ENCODE measurements at regions not wholly inside any gene's neighbourhood (a gene's known extent, or its start where the extent isn't known, plus 50 kb on each side); places are given as distances from the start of the nearest gene placed in this dataset.
"Not testable (repeated sequence)": the region's sequence is repeated elsewhere in the genome, so short reads cannot be mapped to it uniquely, and the experiment has no call there.

DNA sequence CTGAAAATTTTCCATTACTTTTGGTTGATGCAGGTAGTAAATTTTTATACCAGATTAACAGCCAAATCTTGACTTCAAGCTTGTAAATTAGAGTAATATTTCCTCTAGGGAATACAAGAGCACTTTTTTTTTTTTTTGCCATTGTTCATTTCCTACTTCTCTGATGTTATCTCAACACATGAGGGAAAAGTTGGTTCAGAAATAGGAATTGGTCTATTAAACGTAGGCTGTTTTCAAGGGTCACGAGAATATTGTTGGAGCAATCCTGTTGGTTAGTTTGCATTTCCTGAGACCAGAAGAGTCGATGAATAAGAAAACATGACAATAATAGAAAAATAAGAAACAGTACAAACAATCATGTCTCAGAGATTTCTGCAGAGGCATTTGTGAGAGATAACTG lies 453.9 kb upstream of the CCDC179 start:
- TF ChIP-seq, protein P1, sequence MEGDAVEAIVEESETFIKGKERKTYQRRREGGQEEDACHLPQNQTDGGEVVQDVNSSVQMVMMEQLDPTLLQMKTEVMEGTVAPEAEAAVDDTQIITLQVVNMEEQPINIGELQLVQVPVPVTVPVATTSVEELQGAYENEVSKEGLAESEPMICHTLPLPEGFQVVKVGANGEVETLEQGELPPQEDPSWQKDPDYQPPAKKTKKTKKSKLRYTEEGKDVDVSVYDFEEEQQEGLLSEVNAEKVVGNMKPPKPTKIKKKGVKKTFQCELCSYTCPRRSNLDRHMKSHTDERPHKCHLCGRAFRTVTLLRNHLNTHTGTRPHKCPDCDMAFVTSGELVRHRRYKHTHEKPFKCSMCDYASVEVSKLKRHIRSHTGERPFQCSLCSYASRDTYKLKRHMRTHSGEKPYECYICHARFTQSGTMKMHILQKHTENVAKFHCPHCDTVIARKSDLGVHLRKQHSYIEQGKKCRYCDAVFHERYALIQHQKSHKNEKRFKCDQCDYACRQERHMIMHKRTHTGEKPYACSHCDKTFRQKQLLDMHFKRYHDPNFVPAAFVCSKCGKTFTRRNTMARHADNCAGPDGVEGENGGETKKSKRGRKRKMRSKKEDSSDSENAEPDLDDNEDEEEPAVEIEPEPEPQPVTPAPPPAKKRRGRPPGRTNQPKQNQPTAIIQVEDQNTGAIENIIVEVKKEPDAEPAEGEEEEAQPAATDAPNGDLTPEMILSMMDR (IDR thresholded peaks at IDR 0.05; ENCODE audit: control insufficient read depth, insufficient read depth, low read depth, low read length, missing control alignments), result no peak
- no peak for DNase-seq (ENCODE audit: low read depth)
- no peak overlapping the region for H3K4me3 ChIP-seq (ENCODE audit: control insufficient read depth, low read depth, low read length)

DNA sequence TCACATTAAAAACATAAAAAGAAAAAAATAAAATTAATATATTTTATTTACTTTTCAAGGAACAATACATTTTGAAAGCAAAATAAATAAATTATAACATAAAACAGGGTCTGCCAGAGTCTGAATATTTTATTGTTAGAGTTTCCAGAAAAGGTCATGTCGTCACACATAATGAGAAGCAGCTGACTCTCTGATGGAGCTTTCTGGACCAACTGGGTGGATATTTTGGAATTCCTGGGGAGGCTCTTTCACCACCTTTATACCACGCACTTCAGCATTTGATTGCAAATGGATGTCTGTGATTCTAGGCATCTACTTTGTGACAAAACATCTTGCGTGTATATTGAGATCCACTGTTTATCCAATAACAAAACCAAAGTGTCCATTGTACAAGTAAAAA lies 455.0 kb upstream of the CCDC179 start:
- no peak for DNase-seq (ENCODE audit: low read depth)
- TF ChIP-seq, protein P1 (IDR thresholded peaks at IDR 0.05; ENCODE audit: control insufficient read depth, insufficient read depth, low read depth, low read length, missing control alignments), result no peak
- no peak overlapping the region for H3K4me3 ChIP-seq (ENCODE audit: control insufficient read depth, low read depth, low read length)

DNA sequence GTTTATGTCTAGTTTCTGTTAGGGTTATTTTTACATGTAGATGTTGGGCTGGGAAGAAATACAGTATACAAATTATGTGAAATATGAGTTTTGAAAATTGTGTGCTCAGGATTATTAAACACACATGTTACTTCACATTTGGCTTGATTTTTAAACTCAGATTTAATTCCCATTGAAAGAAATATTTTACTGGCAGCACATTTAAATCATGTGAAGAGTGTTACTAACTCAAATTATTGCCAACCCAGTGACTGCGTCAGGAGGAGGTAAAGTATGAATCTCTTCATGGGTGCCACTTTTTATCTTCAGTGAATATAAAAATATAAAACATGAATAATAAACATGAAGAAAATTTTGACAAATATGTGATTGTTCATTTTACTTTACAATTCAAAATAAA lies 457.5 kb upstream of the CCDC179 start:
- DNase-seq (ENCODE audit: low read depth), result no peak
- TF ChIP-seq, protein P1 (IDR thresholded peaks at IDR 0.05; ENCODE audit: control insufficient read depth, insufficient read depth, low read depth, low read length, missing control alignments), result no peak
- H3K4me3 ChIP-seq (ENCODE audit: control insufficient read depth, low read depth, low read length), result no peak overlapping the region

DNA sequence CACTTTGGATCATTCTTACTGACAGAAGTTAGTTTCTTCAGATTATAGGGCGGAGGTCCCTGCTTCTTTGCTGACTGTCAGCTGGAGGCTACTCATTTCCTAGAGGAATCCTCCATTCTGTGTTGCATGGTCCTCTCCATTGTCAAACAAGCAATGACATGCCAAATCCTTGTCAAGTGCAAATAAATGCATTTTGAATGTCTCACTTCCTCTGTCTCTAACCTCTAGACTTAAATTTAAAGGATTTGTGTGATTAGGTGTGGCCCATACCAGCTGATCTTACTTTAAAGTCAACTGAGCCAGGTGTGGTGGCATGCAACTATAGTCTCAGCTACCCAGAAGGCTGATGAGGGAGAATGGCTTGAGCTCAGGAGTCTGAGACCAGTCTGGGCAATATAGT lies 458.4 kb upstream of the CCDC179 start:
- TF ChIP-seq, protein P1 (IDR thresholded peaks at IDR 0.05; ENCODE audit: control insufficient read depth, insufficient read depth, low read depth, low read length, missing control alignments), result no peak
- no peak for DNase-seq (ENCODE audit: low read depth)
- no peak overlapping the region for H3K4me3 ChIP-seq (ENCODE audit: control insufficient read depth, low read depth, low read length)

DNA sequence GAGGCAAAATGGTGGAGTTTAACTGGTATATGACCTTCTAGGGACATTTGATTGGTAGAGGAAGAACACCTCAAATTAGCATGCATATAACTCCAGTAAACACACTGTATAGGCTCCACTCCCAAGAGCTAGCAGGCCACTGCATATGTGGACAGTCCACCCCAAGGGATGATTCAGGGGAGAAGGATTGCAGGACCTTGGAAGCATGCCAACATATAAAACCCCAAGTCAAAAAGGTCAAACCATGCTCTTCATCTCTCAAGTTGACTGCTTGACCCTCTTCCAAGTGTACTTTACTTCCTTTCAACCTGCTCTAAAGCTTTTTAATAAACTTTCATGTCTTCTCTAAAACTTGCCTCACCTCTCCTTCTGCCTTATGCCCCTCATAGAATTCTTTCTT lies 459.9 kb upstream of the CCDC179 start:
- H3K4me3 ChIP-seq (ENCODE audit: control insufficient read depth, low read depth, low read length), result no peak overlapping the region
- TF ChIP-seq, protein P1 (IDR thresholded peaks at IDR 0.05; ENCODE audit: control insufficient read depth, insufficient read depth, low read depth, low read length, missing control alignments), result no peak
- no peak for DNase-seq (ENCODE audit: low read depth)

DNA sequence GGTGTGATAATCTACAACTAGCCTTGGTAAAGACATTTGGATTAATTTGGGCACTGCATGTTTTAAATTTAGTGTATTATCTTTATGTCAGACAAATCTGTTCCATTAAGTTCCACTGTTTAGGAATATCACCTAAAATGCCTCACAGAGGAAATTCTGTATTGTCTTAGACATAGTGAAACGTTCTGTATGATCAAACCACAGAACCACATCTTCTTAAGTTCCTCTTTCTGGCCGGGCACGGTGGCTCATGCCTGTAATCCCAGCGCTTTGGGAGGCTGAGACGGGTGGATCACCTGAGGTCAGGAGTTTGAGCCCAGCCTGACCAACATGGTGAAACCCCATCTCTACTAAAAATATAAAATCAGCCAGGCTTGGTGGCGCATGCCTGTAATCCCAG lies 475.3 kb upstream of the CCDC179 start:
- not testable (repeated sequence) for H3K4me3 ChIP-seq (ENCODE audit: control insufficient read depth, low read depth, low read length); DNase-seq (ENCODE audit: low read depth)

DNA sequence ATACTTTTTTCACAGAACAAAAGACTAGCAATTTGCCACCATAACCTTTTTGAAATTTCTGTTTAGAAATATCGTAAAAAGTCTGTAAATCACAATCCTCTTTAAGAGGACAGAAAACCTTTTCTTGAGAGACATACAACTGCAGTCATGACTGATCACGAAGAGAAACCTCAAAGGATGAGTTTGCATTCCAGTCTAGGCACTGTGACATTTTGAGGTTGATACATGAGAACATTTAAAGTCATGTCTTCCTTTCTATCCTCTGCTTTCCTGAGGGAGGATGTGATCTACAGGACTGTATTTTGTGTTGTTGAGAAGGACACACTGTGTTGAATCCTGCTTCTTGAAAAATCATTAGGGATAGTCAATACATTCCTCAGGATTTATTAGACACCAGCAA lies 476.7 kb upstream of the CCDC179 start:
- DNase-seq (ENCODE audit: low read depth), result no peak
- TF ChIP-seq, protein P1 (IDR thresholded peaks at IDR 0.05; ENCODE audit: control insufficient read depth, insufficient read depth, low read depth, low read length, missing control alignments), result no peak
- no peak overlapping the region for H3K4me3 ChIP-seq (ENCODE audit: control insufficient read depth, low read depth, low read length)

Data from AG09309 (cell line).